ENCODE measurements at regions not wholly inside any gene's neighbourhood (a gene's known extent, or its start where the extent isn't known, plus 50 kb on each side); places are given as distances from the start of the nearest gene placed in this dataset.
"Not testable (repeated sequence)": the region's sequence is repeated elsewhere in the genome, so short reads cannot be mapped to it uniquely, and the experiment has no call there.

DNA sequence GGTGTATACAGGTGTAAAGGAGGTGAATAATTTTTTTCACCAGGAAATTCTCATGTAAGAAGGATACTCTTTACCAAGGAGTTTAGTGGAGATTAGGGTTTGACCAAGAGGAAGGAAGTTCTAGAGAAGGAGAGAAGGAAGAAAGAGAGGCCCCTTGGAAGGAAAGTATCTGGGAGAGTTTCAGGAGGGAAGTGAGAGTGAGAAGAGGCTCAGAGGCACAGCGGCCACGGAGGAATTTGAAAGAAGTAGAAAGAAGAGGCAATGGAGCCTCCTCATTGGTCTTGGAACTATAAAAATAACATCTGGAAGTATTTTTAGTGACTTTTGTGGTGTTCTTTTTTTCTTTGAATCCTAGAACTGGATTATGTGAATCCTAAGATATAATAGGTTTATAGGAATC, 50.8 kb upstream of the MCUR1 start:
- no peaks in the 10 kb centered on the region for H3K9me3 ChIP-seq (replicated peaks; ENCODE audit: insufficient read depth, low read length)
- no peaks in the 10 kb centered on the region for H4K20me1 ChIP-seq (ENCODE audit: insufficient read depth, low read length)
- no peaks in the 10 kb centered on the region for H3K9me2 ChIP-seq (replicated peaks; ENCODE audit: insufficient read depth, low read length)
- H3K27me3 ChIP-seq (replicated peaks; ENCODE audit: insufficient read depth, low read length): no peaks in the 10 kb centered on the region
- H3K4me1 ChIP-seq (ENCODE audit: low read length): no peaks in the 10 kb centered on the region; the same call in 1 of the 2 replicates
- no peak for DNase-seq
- H2AFZ ChIP-seq (ENCODE audit: low read length): no peak overlapping the region
- TF ChIP-seq EZH2 (optimal IDR thresholded peaks at IDR 0.05; ENCODE audit: low read depth, low read length) (no peak), EZH2phosphoT487 (IDR thresholded peaks at IDR 0.05; ENCODE audit: low read length) (no peak)
- TF ChIP-seq, protein P1, sequence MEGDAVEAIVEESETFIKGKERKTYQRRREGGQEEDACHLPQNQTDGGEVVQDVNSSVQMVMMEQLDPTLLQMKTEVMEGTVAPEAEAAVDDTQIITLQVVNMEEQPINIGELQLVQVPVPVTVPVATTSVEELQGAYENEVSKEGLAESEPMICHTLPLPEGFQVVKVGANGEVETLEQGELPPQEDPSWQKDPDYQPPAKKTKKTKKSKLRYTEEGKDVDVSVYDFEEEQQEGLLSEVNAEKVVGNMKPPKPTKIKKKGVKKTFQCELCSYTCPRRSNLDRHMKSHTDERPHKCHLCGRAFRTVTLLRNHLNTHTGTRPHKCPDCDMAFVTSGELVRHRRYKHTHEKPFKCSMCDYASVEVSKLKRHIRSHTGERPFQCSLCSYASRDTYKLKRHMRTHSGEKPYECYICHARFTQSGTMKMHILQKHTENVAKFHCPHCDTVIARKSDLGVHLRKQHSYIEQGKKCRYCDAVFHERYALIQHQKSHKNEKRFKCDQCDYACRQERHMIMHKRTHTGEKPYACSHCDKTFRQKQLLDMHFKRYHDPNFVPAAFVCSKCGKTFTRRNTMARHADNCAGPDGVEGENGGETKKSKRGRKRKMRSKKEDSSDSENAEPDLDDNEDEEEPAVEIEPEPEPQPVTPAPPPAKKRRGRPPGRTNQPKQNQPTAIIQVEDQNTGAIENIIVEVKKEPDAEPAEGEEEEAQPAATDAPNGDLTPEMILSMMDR (IDR thresholded peaks at IDR 0.05; ENCODE audit: low read length): no peak
- no peaks in the 10 kb centered on the region for H3F3A ChIP-seq (ENCODE audit: insufficient read depth, low read length)
- no peak overlapping the region for H3K27ac ChIP-seq (ENCODE audit: low read length)
- H3K36me3 ChIP-seq (replicated peaks; ENCODE audit: insufficient read depth, low read length): no peaks in the 10 kb centered on the region
- H3K4me2 ChIP-seq (ENCODE audit: low read depth, low read length): no peak overlapping the region
- H3K4me3 ChIP-seq (ENCODE audit: low read length): no peak overlapping the region
- no peak overlapping the region for H3K9ac ChIP-seq (ENCODE audit: low read length)
- no peaks in the 10 kb centered on the region for H3K79me2 ChIP-seq (ENCODE audit: low read length)

DNA sequence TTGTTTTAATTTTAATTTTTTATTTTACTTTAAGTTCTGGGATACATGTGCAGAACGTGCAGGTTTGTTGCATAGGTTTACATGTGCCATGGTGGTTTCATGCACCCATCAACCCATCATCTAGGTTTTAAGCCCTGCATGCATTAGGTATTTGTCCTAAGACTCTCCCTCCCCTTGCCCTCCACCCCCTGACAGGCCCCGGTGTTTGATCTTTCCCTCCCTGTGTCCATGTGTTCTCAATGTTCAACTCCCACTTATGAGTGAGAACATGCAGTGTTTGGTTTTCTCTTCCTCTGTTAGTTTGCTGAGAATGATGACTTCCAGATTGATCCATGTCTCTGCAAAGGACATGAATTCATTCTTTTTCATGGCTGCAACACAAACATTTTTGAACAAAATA, 50.3 kb upstream of the MCUR1 start:
- not testable (repeated sequence) for H3K4me2 ChIP-seq (ENCODE audit: low read depth, low read length); DNase-seq; H4K20me1 ChIP-seq (ENCODE audit: insufficient read depth, low read length)

More for the DNA sequence above, 50.3 kb upstream of the MCUR1 start:
- H2AFZ ChIP-seq (ENCODE audit: low read length); H3K4me3 ChIP-seq (ENCODE audit: low read length); H3K9me3 ChIP-seq (replicated peaks; ENCODE audit: insufficient read depth, low read length); H3K36me3 ChIP-seq (replicated peaks; ENCODE audit: insufficient read depth, low read length); H3K79me2 ChIP-seq (ENCODE audit: low read length); H3K9me2 ChIP-seq (replicated peaks; ENCODE audit: insufficient read depth, low read length); H3K9ac ChIP-seq (ENCODE audit: low read length); H3K27ac ChIP-seq (ENCODE audit: low read length); H3K4me1 ChIP-seq (ENCODE audit: low read length); H3F3A ChIP-seq (ENCODE audit: insufficient read depth, low read length); H3K27me3 ChIP-seq (replicated peaks; ENCODE audit: insufficient read depth, low read length): not testable (repeated sequence)

Data from MM.1S (cell line).